NCI-H460 (cell line): ENCODE measurements at regions not wholly inside any gene's neighbourhood (a gene's known extent, or its start where the extent isn't known, plus 50 kb on each side); places are given as distances from the start of the nearest gene placed in this dataset.

Source experiments
- DNase-seq: peaks from one replicate; pipeline ENCODE4 v3.0.0-alpha.2; 2016; ENCODE audit warnings: low read depth; ENCODE audit errors: extremely low read depth

GRCh38 chr3:134427400-134428111 is 53.3 kb upstream of the AMOTL2 start:
- peak; percentile 78 for DNase-seq

- DNase-seq, result no peak
Measured at GRCh38 chr3:134426660-134427181, 52.5 kb upstream of the AMOTL2 start.

GRCh38 chr3:134425943-134426342 is 51.7 kb upstream of the AMOTL2 start:
- no peak for DNase-seq
